Stimulated activated CD4-positive, alpha-beta T cell treated with anti-CD3 and anti-CD28 coated beads, Interleukin-15, amount 100 ng/mL, for 24 hours (primary cell): ENCODE measurements at regions not wholly inside any gene's neighbourhood (a gene's known extent, or its start where the extent isn't known, plus 50 kb on each side); places are given as distances from the start of the nearest gene placed in this dataset.

Experiments used
- DNase-seq: peaks from one replicate; pipeline ENCODE4 v3.0.0-alpha.2; 2020

- DNase-seq = no peak
Measured at GRCh38 chr15:39471785-39472574, 108.9 kb upstream of the THBS1 start.

- no peak for DNase-seq
Measured at GRCh38 chr15:39472621-39473297, 108.1 kb upstream of the THBS1 start.

- no peak for DNase-seq
Measured at GRCh38 chr15:39473298-39473947, 107.5 kb upstream of the THBS1 start.

GRCh38 chr15:39474657-39475056, 106.2 kb upstream of the THBS1 start:
- no peak for DNase-seq

- DNase-seq = no peak
Measured at GRCh38 chr15:39478996-39479395, 101.9 kb upstream of the THBS1 start.

- no peak for DNase-seq
Measured at GRCh38 chr15:39479911-39480310, 101.0 kb upstream of the THBS1 start.

GRCh38 chr15:39482459-39482858, 98.4 kb upstream of the THBS1 start:
- DNase-seq = no peak

GRCh38 chr15:39486621-39487457, 94.0 kb upstream of the THBS1 start:
- no peak for DNase-seq

- DNase-seq = no peak
Measured at GRCh38 chr15:39487458-39487735, 93.5 kb upstream of the THBS1 start.

- DNase-seq = no peak
Measured at GRCh38 chr15:39488516-39488915, 92.4 kb upstream of the THBS1 start.

GRCh38 chr15:39488961-39489360, 91.9 kb upstream of the THBS1 start:
- DNase-seq = no peak

GRCh38 chr15:39491115-39491885, 89.6 kb upstream of the THBS1 start:
- DNase-seq = no peak

GRCh38 chr15:39491886-39492490, 88.9 kb upstream of the THBS1 start:
- DNase-seq = no peak

- DNase-seq = no peak
Measured at GRCh38 chr15:39493424-39494067, 87.3 kb upstream of the THBS1 start.

- DNase-seq = no peak
Measured at GRCh38 chr15:39494462-39494861, 86.4 kb upstream of the THBS1 start.

- DNase-seq = no peak
Measured at GRCh38 chr15:39495871-39496840, 84.7 kb upstream of the THBS1 start.

GRCh38 chr15:39497016-39497758, 83.7 kb upstream of the THBS1 start:
- DNase-seq = no peak

GRCh38 chr15:39497759-39498565, 82.9 kb upstream of the THBS1 start:
- no peak for DNase-seq

GRCh38 chr15:39498629-39499028, 82.2 kb upstream of the THBS1 start:
- no peak for DNase-seq
